ENCODE measurements at regions not wholly inside any gene's neighbourhood (a gene's known extent, or its start where the extent isn't known, plus 50 kb on each side); places are given as distances from the start of the nearest gene placed in this dataset.

GRCh38 chr6:164013480-164014208, 599.1 kb downstream of the QKI start:
- no peaks in the 10 kb centered on the region for H3K9me1 ChIP-seq (ENCODE audit: control insufficient read depth, insufficient read depth, low read length)
- no peak for FAIRE-seq
- H3K9ac ChIP-seq (ENCODE audit: insufficient read depth in 1 of 2, low read depth in 2 of 2, low read length in 2 of 2): no peak overlapping the region
- intact Hi-C loops (cut with micrococcal nuclease): no loop called here
- no peaks in the 10 kb centered on the region for H3K27me3 ChIP-seq (ENCODE audit: control insufficient read depth in 2 of 2, insufficient read depth in 2 of 2, low read length in 2 of 2)
- in situ Hi-C loops (cut with MboI): no loop called here
- TF ChIP-seq ZFX (CRISPR knock-in tag; IDR thresholded peaks at IDR 0.05) (no peak), KDM5B (IDR thresholded peaks at IDR 0.05; ENCODE audit: insufficient replicate concordance, low read depth, low read length) (no peak), SMARCE1 (IDR thresholded peaks at IDR 0.05) (no peak), TAF7 (tag; IDR thresholded peaks at IDR 0.05) (no peak)
- BruUV-seq (replicated peaks): no TSS peak
- no peaks in the 10 kb centered on the region for H3K9me3 ChIP-seq (replicated peaks; ENCODE audit: control insufficient read depth, insufficient read depth, low read depth, low read length)
- no peak overlapping the region for H2AFZ ChIP-seq (ENCODE audit: low read depth, low read length)
- H4K20me1 ChIP-seq (replicated peaks; ENCODE audit: control insufficient read depth, insufficient read depth, low read length): no peaks in the 10 kb centered on the region
- no peaks in the 10 kb centered on the region for H3K79me2 ChIP-seq (ENCODE audit: control insufficient read depth, insufficient read depth, low read length)
- CTCF ChIA-PET (ENCODE audit: low intra/inter-chr PET ratio): no interaction called here
- H3K4me2 ChIP-seq (ENCODE audit: insufficient read depth, low read length): no peak overlapping the region
- H3K4me3 ChIP-seq: no peak overlapping the region
- no peak for DNase-seq (ENCODE audit: extremely low read depth in 1 of 4, low spot score in 3 of 4)
- no peak for ATAC-seq
- POLR2A ChIA-PET: interaction anchor here (0.6 kb wide), 1 partner anchor 11 kb away, joined by 3 read pairs; no protein-coding TSS in a partner anchor
- WGBS (ENCODE audit: insufficient coverage, low coverage, missing lambda C conversion rate): 4% methylated on average over 5 of the region's 5 CpGs
- no peaks in the 10 kb centered on the region for H3K4me1 ChIP-seq (replicated peaks in 1 of 2; ENCODE audit: control insufficient read depth in 2 of 2, insufficient read depth in 2 of 2, low read length in 2 of 2)
- no peak overlapping the region for H3K27ac ChIP-seq (ENCODE audit: extremely low read depth, low read depth, low read length)
- H3K36me3 ChIP-seq (ENCODE audit: control insufficient read depth, insufficient read depth, low read length): no peaks in the 10 kb centered on the region

DNA sequence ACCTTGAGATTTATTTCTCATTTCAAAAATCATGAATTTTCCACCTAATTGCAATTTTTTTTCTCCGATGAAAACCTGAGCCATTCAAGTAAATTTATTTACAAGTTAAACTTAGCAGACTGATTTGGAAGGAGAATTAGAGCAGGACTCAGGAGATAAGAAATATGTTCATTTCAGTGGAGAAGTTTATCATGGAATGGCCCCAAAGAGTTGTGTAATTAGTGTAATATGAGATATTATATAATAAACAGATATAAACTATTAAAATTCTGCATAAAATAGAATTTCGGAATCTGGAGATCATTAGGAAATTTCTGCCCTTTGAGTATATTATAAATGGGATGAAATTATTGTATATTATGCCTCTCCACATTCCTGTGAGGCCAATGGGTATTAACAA, 596.8 kb downstream of the QKI start:
- no TSS peak for BruUV-seq (replicated peaks)
- Histone ChIP-seq H3K4me1 (replicated peaks in 1 of 2; ENCODE audit: control insufficient read depth in 2 of 2, insufficient read depth in 2 of 2, low read length in 2 of 2) (no peaks in the 10 kb centered on the region), H3K9ac (ENCODE audit: insufficient read depth in 1 of 2, low read depth in 2 of 2, low read length in 2 of 2) (no peak overlapping the region), H3K27me3 (ENCODE audit: control insufficient read depth in 2 of 2, insufficient read depth in 2 of 2, low read length in 2 of 2) (0 out of 5 replicates have a peak, but pooled peaks cover 0 to 5% of the 10 kb centered on the region in 2 experiments), H3K9me3 (replicated peaks; ENCODE audit: control insufficient read depth, insufficient read depth, low read depth, low read length) (no peaks in the 10 kb centered on the region), H2AFZ (ENCODE audit: low read depth, low read length) (no peak overlapping the region), H3K27ac (ENCODE audit: extremely low read depth, low read depth, low read length) (no peak overlapping the region), H3K36me3 (ENCODE audit: control insufficient read depth, insufficient read depth, low read length) (no peaks in the 10 kb centered on the region), H3K4me2 (ENCODE audit: insufficient read depth, low read length) (no peak overlapping the region), H3K9me1 (ENCODE audit: control insufficient read depth, insufficient read depth, low read length) (no peaks in the 10 kb centered on the region), H3K79me2 (ENCODE audit: control insufficient read depth, insufficient read depth, low read length) (no peaks in the 10 kb centered on the region), H3K4me3 (no peak overlapping the region), H4K20me1 (replicated peaks; ENCODE audit: control insufficient read depth, insufficient read depth, low read length) (no peaks in the 10 kb centered on the region)
- 0% methylated on average over 2 of the region's 2 CpGs for WGBS (ENCODE audit: insufficient coverage, low coverage, missing lambda C conversion rate)
- ATAC-seq (no peak), DNase-seq (ENCODE audit: extremely low read depth in 1 of 4, low spot score in 3 of 4) (no peak), FAIRE-seq (no peak)
- in situ Hi-C loops (cut with MboI): no loop called here
- CTCF ChIA-PET (ENCODE audit: low intra/inter-chr PET ratio): no interaction called here
- intact Hi-C loops (cut with micrococcal nuclease): no loop called here
- POLR2A ChIA-PET: no interaction called here
- TF ChIP-seq ZNF699 (CRISPR knock-in tag; IDR thresholded peaks at IDR 0.05; ENCODE audit: insufficient replicate concordance) (no peak), MBD2 (IDR thresholded peaks at IDR 0.05; ENCODE audit: borderline replicate concordance, low read depth) (no peak), NONO (IDR thresholded peaks at IDR 0.05; ENCODE audit: low read depth in 2 of 2, low read length in 1 of 2) (no peak), JUND (IDR thresholded peaks at IDR 0.05; ENCODE audit: borderline replicate concordance, low read depth, low read length) (no peak), JUND (tag; IDR thresholded peaks at IDR 0.05; ENCODE audit: borderline replicate concordance, low read depth, low read length) (no peak), YY1 (IDR thresholded peaks at IDR 0.05; ENCODE audit: borderline replicate concordance in 1 of 3, control insufficient read depth in 1 of 3, extremely low read depth in 1 of 3, insufficient read depth in 3 of 3, insufficient read length in 1 of 3, insufficient replicate concordance in 2 of 3, low read depth in 1 of 3, low read length in 2 of 3) (no peak), RBM25 (IDR thresholded peaks at IDR 0.05; ENCODE audit: low read depth, low read length, severe bottlenecking) (no peak), CREM (IDR thresholded peaks at IDR 0.05; ENCODE audit: low read depth) (no peak), ZNF780A (CRISPR knock-in tag; IDR thresholded peaks at IDR 0.05) (no peak), CREB1 (IDR thresholded peaks at IDR 0.05) (no peak), CREB1 (CRISPR knock-in tag; IDR thresholded peaks at IDR 0.05) (no peak)
- TF ChIP-seq, protein P1, sequence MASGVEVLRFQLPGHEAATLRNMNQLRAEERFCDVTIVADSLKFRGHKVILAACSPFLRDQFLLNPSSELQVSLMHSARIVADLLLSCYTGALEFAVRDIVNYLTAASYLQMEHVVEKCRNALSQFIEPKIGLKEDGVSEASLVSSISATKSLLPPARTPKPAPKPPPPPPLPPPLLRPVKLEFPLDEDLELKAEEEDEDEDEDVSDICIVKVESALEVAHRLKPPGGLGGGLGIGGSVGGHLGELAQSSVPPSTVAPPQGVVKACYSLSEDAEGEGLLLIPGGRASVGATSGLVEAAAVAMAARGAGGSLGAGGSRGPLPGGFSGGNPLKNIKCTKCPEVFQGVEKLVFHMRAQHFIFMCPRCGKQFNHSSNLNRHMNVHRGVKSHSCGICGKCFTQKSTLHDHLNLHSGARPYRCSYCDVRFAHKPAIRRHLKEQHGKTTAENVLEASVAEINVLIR (CRISPR knock-in tag; IDR thresholded peaks at IDR 0.05): no peak

All from K562 (cell line).